Activated CD4-positive, alpha-beta T cell treated with anti-CD3 and anti-CD28 coated beads for 36 hours (primary cell): ENCODE measurements at regions not wholly inside any gene's neighbourhood (a gene's known extent, or its start where the extent isn't known, plus 50 kb on each side); places are given as distances from the start of the nearest gene placed in this dataset.
A peak's percentile ranks its signal among the peaks of the same experiment; 100 is the strongest.

Experiments used
- ATAC-seq: fragments of 200-7000 bp; cut with Tn5 transposase; one replicate; pipeline ENCODE4 v1.10.0; 2021; ENCODE audit warnings: mild to moderate bottlenecking, moderate library complexity
- CTCF ChIA-PET: fragments of 350-600 bp; sonication (Branson Sonifier 250); formaldehyde crosslinking; loops from one replicate; lab custom pipeline; 2021; ENCODE audit warnings: antibody characterized with exemption; lab: Charles Lee
- POLR2A ChIA-PET: fragments of 350-600 bp; sonication (Branson Sonifier 250); formaldehyde crosslinking; loops from one replicate; lab custom pipeline; 2021; ENCODE audit warnings: antibody characterized with exemption, inconsistent platforms; lab: Charles Lee
- DNase-seq: peaks from one replicate; pipeline ENCODE4 v3.0.0-alpha.2; 2020
- H3K27ac Mint-ChIP-seq: one replicate; pipeline ENCODE4 v1.8.0; 2021; ENCODE audit warnings: mixed read lengths
- H3K27me3 Mint-ChIP-seq: one replicate; pipeline ENCODE4 v1.8.0; 2021; ENCODE audit warnings: mixed read lengths
- H3K36me3 Mint-ChIP-seq: one replicate; pipeline ENCODE4 v1.8.0; 2021; ENCODE audit warnings: low read depth, mixed read lengths
- H3K4me1 Mint-ChIP-seq: one replicate; pipeline ENCODE4 v1.8.0; 2021; ENCODE audit warnings: mixed read lengths
- H3K4me3 Mint-ChIP-seq: one replicate; pipeline ENCODE4 v1.8.0; 2021; ENCODE audit warnings: mild to moderate bottlenecking, moderate library complexity, mixed read lengths
- H3K9me3 Mint-ChIP-seq: one replicate; pipeline ENCODE4 v1.8.0; 2021; ENCODE audit warnings: low read depth, mixed read lengths
- intact Hi-C, 2 experiments: fragments of 100-400 bp; cut with DNase I in 1 of 2; cut with micrococcal nuclease in 1 of 2; formaldehyde crosslinking; loops; one replicate each; pipeline versions ENCODE4 v1.14.2 to v1.15.1; 2022 to 2024; cut with DNase I, micrococcal nuclease

DNA sequence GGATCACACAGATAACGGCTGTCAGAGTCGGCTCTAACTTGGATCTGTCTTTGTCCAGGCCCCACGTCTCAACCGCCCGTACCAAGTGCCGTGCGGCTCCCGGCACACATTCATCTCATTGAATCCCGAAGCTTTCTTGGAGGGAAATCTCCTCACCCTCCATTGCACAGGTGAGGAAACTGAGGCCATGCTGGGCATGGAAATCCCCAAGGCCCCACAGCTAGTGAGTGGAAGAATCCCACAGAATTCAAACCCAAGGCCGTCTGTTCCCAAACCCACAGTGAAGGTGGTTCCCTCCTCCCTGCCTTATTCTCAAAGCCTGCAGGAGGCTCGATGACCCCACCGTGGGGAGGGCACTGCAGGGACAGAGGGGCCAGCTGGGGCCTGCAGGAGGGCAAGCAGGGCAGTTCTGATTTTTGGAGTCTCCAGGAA lies 437.9 kb downstream of the MATN1 start:
- CTCF ChIA-PET = no interaction called here
- DNase-seq = no peak
- Mint-ChIP-seq H3K4me1 (peaks cover 8% of the 10 kb centered on the region), H3K4me3 (no peak overlapping the region), H3K9me3 (no peaks in the 10 kb centered on the region), H3K36me3 (no peaks in the 10 kb centered on the region), H3K27ac (no peak overlapping the region), H3K27me3 (peaks cover 5% of the 10 kb centered on the region)
- POLR2A ChIA-PET = no interaction called here
- ATAC-seq = no peak
- intact Hi-C loops = no loop called here

DNA sequence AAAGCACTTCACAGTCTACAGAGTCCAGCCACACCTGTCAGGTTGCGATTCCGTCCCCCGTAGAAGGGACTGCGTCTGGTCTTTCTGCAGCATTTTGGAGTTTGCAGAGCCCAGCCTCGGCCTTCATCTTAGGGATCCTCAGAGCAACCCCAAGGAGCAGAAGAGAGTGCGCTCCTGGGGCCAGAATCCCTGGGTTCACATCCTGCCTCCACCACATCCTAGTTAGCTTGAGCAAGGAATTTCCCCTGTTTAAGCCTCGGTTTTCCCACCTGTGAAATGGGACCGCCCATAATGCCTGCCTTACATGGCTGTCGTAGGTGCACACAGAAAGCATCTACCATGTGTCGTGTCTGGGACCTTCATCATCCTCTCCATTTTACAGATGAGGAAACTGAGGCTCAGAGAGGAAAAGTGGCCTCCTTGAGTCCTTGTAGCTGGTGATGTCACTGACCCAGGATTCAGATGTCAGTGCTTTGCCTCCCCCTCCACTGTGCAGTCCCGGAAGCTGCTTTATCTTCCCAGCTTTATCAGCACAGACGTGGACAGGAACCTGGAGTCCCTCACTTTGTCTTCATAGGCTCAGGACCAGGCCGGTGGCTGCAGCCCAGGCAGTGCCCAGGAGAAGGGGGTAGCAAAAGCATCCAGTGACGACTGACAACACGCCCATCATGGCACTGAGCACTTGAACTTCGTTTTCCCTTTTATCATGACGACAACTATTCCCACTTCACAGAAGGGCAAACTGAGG lies 438.5 kb downstream of the MATN1 start:
- Mint-ChIP-seq H3K9me3 (no peaks in the 10 kb centered on the region), H3K27me3 (peaks cover 3% of the 10 kb centered on the region), H3K27ac (no peak overlapping the region), H3K4me1 (peaks cover 8% of the 10 kb centered on the region), H3K4me3 (no peak overlapping the region), H3K36me3 (no peaks in the 10 kb centered on the region)
- ATAC-seq = no peak
- CTCF ChIA-PET = interaction anchor here (0.7 kb wide), 1 partner anchor 38 kb away, joined by 3 read pairs; no protein-coding TSS in a partner anchor
- intact Hi-C loops = no loop called here
- POLR2A ChIA-PET = no interaction called here
- DNase-seq = no peak

DNA sequence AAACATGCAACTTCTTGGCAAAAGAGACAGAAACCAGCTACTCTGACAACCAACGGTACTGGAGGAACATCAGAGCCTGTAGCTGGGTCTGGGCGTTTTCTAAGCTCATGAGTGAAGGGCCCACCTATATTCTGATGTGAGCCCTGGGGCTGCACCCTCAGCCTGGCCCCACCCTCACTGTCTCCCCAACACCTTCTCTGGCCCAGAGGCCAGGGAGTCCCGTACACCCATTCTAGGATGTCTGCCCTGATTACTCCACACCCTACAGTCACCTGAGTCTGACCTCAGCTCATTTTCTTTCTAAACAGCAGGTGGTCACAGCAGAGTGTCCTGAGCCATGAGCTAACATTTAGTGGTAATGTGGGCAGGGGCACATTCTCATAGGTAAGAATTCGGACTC lies 439.2 kb downstream of the MATN1 start:
- ChIA-PET POLR2A (no interaction called here), CTCF (interaction anchor here (0.7 kb wide), 1 partner anchor 39 kb away, joined by 3 read pairs; no protein-coding TSS in a partner anchor)
- intact Hi-C loops = no loop called here
- no peak overlapping the region for H3K27ac Mint-ChIP-seq
- no peaks in the 10 kb centered on the region for H3K36me3 Mint-ChIP-seq
- no peak overlapping the region for H3K4me3 Mint-ChIP-seq
- no peak for ATAC-seq
- H3K4me1 Mint-ChIP-seq = peaks cover 8% of the 10 kb centered on the region
- DNase-seq = no peak
- peaks cover 2% of the 10 kb centered on the region for H3K27me3 Mint-ChIP-seq
- H3K9me3 Mint-ChIP-seq = no peaks in the 10 kb centered on the region

DNA sequence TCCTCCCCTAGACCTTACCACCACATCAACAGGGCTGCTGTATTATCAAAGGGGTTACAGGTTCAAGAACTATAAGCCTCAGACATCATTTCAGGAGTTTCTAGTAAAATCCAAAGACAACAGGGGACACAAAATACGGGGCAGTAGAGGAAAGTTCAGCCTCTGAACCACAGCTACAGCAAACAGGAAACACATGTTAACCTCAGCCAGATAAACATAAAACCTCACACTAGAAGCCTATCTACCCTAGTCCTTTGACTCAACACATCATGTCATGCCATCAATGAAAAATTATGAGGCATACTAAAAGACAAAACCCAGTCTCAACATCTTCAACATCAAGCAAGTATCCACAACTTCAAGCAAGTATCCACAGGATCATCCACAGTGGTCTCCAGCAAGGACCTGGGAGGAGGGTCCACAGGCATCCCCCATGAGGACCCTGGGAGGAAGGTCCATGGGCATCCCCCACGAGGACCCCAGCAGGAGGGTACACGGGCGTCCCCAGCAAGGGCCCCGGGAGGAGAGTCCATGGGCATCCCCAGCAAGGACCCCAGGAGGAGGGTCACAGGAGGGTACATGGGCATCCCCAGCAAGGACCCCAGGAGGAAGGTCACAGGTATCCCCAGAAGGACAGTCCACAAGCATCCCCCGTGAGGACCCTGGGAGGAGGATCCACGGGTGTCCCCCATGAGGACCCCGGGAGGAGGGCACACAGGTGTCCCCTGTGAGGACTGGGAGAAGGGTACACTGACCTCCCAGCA lies 440.0 kb downstream of the MATN1 start:
- CTCF ChIA-PET = no interaction called here
- intact Hi-C loops = no loop called here

DNA sequence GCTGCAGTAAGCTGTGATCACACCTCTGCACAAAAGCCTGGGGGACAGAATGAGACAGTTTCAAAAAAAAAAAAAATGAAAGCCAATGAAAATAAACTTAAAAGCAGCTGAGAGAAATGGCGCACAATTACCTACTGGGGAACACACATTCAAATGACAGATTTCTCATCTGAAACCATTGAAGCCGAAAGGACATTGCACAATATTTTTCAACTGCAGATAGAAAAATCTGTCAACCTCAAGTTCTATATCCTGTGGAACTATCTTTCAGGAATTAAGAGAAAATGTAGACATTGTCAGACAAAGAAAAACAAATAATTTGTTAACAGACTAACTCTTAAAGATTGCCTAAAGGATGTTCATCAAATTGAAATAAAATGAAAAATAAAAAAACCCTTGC lies 442.8 kb downstream of the MATN1 start:
- intact Hi-C loops = no loop called here
- POLR2A ChIA-PET = no interaction called here

More for the DNA sequence above, 440.0 kb downstream of the MATN1 start:
- H3K27ac Mint-ChIP-seq = no peak overlapping the region
- DNase-seq (no peak), ATAC-seq (peak; percentile 30)
- no peak overlapping the region for H3K4me3 Mint-ChIP-seq
- peaks cover 8% of the 10 kb centered on the region for H3K4me1 Mint-ChIP-seq
- no peaks in the 10 kb centered on the region for H3K36me3 Mint-ChIP-seq
- no peaks in the 10 kb centered on the region for H3K9me3 Mint-ChIP-seq
- POLR2A ChIA-PET = no interaction called here
- peaks cover 2% of the 10 kb centered on the region for H3K27me3 Mint-ChIP-seq

DNA sequence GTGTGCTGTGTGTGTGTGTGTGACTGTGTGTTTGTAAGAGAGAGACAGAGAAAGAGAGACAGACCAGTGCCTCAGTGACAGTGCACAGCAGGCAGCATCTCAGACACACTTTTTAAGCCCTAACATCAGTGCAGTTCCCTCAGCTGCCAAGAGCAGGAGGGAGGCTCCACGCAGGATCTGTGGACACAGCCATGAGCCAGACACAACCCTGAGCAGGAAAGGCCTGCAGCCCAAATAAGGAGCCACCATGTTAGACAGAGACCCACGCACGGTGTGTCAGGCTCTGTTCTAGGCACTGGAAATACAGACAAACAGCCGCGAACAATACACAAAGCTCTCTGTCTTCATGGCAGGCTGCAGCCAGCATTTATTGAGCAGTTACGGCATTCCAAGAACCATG lies 445.5 kb downstream of the MATN1 start:
- DNase-seq = no peak
- Mint-ChIP-seq H3K4me1 (peaks cover 2% of the 10 kb centered on the region), H3K9me3 (no peaks in the 10 kb centered on the region), H3K27me3 (peaks cover 3% of the 10 kb centered on the region), H3K36me3 (no peaks in the 10 kb centered on the region), H3K4me3 (no peak overlapping the region), H3K27ac (no peak overlapping the region)
- ATAC-seq = no peak
- intact Hi-C loops = no loop called here
- ChIA-PET POLR2A (no interaction called here), CTCF (no interaction called here)

More for the DNA sequence above, 442.8 kb downstream of the MATN1 start:
- H3K36me3 Mint-ChIP-seq = no peaks in the 10 kb centered on the region
- peaks cover 3% of the 10 kb centered on the region for H3K27me3 Mint-ChIP-seq
- H3K9me3 Mint-ChIP-seq = no peaks in the 10 kb centered on the region
- DNase-seq (no peak), ATAC-seq (no peak)
- CTCF ChIA-PET = no interaction called here
- H3K4me3 Mint-ChIP-seq = no peak overlapping the region
- H3K27ac Mint-ChIP-seq = no peak overlapping the region
- peaks cover 8% of the 10 kb centered on the region for H3K4me1 Mint-ChIP-seq

DNA sequence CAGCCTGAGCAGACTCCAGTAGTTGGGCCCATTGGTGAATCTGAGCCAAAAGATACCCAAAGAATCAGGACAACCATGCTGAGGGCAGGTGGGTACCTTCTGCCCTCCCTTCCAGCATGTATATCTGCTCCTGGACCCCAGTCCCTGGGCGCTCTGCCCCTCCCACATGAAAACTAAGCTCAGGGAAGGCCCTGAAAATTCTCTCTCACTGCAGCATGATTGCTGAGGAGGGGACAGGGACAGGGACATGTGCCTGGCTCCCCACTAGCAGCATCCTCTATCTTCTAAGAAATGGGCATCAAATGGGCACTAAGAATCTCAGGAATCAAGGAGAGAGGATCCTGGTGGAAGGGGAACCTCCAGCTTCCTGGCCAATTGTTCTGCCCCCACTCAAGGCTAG lies 446.0 kb downstream of the MATN1 start:
- DNase-seq = no peak
- Mint-ChIP-seq H3K9me3 (no peaks in the 10 kb centered on the region), H3K27ac (no peak overlapping the region), H3K4me1 (no peaks in the 10 kb centered on the region), H3K36me3 (no peaks in the 10 kb centered on the region), H3K27me3 (peaks cover 3% of the 10 kb centered on the region), H3K4me3 (no peak overlapping the region)
- ATAC-seq = no peak
- ChIA-PET POLR2A (no interaction called here), CTCF (no interaction called here)
- intact Hi-C loops = no loop called here

DNA sequence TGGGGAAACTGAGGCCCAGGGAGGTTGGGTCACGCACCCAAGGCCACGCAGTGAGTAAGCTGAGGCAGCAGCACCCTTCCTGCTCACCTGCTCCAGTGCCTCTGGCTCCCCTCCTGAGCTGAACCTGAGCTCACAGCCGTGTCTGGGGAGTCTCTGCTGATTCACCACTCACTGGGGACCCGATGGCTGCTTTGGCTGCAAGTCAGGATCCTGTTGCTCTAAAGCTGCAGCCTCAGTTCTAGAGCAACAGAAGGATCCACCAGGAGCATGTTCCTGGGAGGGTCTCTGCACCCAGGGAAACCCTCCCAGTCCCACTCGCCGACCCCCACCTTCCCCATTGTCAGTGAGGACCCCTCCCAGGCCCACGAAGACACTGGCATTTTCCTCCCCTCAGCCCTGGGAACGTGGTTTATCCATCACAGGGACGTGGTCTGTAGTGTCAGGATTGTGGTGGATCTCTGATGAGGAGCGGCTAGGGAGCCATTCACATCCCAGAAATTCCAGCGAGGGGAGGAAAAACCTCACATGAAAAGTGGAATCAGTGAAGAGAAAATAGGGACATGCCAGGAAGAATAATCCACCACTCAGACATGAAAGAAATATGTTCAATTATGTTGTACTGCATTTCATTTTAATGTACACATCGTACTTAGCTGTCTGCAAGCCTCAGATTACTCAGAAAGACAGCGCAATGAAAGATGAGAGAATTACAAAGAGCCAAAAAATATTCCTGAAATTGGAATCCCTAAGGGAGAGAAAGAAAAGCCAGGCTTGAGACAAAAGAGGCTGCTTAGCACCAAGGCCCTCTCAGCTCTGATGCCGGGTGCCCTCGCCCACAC lies 447.2 kb downstream of the MATN1 start:
- H3K36me3 Mint-ChIP-seq = no peaks in the 10 kb centered on the region
- no peaks in the 10 kb centered on the region for H3K9me3 Mint-ChIP-seq
- no peak for DNase-seq
- intact Hi-C loops = no loop called here
- no peak overlapping the region for H3K4me3 Mint-ChIP-seq
- no peak overlapping the region for H3K27ac Mint-ChIP-seq
- ATAC-seq = no peak
- ChIA-PET CTCF (no interaction called here), POLR2A (no interaction called here)
- H3K4me1 Mint-ChIP-seq = no peaks in the 10 kb centered on the region
- H3K27me3 Mint-ChIP-seq = peaks cover 3% of the 10 kb centered on the region

DNA sequence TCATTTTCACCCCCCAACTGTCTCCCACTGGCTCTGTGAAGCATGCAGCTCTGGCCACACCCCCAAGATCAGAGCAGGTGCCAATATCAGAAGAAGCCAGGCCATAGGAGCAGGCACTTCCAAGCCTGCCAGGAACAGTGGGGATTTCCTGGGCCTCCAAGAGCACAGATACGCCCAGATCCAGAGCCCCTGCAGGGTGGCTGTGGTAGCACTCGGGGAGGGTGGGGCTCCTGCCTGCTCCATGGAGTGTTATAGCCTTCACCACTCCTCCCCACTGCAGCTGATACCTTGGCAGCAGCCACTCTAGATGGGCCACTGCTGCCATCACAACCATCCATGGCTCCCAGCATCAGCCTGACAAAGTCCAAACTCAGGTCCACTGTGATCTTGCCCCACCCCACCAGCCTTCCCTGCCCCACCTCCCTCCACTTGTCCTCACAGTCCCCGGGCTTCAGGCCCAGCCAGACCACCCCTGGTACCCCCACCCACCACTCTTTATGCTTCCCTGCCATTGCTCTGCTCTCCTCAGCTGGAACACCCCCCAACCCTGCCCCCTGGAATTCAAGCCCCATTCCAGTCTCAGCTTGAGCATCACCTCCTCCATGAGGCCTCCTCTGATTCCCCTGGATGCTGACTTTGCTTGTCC lies 448.3 kb downstream of the MATN1 start:
- DNase-seq (no peak), ATAC-seq (no peak)
- Mint-ChIP-seq H3K36me3 (no peaks in the 10 kb centered on the region), H3K9me3 (no peaks in the 10 kb centered on the region), H3K27me3 (peaks cover 7% of the 10 kb centered on the region), H3K4me3 (no peak overlapping the region), H3K4me1 (no peaks in the 10 kb centered on the region), H3K27ac (no peak overlapping the region)
- intact Hi-C loops = no loop called here
- POLR2A ChIA-PET = no interaction called here
- CTCF ChIA-PET = interaction anchor here (0.7 kb wide), 1 partner anchor 11 kb away, joined by 3 read pairs; no protein-coding TSS in a partner anchor

DNA sequence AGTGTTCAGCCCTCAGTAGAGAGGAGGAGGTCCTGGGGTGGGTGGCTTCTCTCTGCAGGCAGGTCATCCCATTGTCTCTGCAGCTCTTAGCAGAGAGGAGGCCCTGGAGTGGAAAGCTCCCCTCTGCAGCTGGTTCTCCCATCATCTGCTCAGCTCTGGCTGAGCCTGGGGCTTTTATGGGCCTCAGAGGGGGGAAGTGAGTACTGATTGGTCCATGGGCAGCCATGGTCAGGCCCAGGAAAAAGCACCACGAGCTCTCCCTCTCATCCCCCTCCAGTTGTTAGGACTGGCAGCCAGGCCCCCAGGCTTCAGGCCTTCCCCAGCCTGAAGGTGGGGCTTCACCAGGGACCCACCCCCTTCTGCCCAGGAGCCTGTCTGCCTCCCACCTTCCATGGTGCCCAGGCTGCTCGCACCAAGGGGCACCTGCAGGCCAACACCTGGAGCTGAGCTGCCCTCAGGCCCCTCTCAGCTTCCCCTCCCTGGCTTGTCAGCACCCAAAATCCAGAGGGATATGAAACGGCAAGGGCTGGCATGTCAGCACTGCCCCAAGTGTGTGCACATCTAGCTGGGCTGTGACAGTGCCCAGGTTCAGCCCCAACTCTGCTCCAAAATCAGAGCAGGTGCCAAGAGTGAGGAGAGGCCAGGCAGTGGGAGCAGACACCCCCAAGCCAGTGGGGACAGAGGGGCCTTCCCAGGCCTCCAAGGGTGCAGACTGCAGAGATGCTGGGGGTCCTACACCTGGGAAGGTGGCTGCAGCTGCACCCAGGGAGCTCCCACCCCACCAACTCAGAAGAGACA lies 449.0 kb downstream of the MATN1 start:
- CTCF ChIA-PET = interaction anchor here (0.7 kb wide), 2 partner anchors 11 to 510 kb away, joined by 3 read pairs; no protein-coding TSS in a partner anchor

More for the DNA sequence above, 449.0 kb downstream of the MATN1 start:
- POLR2A ChIA-PET = no interaction called here
- H3K9me3 Mint-ChIP-seq = no peaks in the 10 kb centered on the region
- ATAC-seq (no peak), DNase-seq (no peak)
- intact Hi-C loops = no loop called here
- no peaks in the 10 kb centered on the region for H3K36me3 Mint-ChIP-seq
- peaks cover 7% of the 10 kb centered on the region for H3K27me3 Mint-ChIP-seq
- H3K4me1 Mint-ChIP-seq = no peaks in the 10 kb centered on the region
- H3K27ac Mint-ChIP-seq = no peak overlapping the region
- H3K4me3 Mint-ChIP-seq = no peak overlapping the region
